ENCODE measurements at regions not wholly inside any gene's neighbourhood (a gene's known extent, or its start where the extent isn't known, plus 50 kb on each side); places are given as distances from the start of the nearest gene placed in this dataset.
"Not testable (repeated sequence)": the region's sequence is repeated elsewhere in the genome, so short reads cannot be mapped to it uniquely, and the experiment has no call there.

- H3K4me3 ChIP-seq = no peak overlapping the region
- no peaks in the 10 kb centered on the region for H3K36me3 ChIP-seq
- no peak overlapping the region for H3K27ac ChIP-seq
- no peak for DNase-seq (ENCODE audit: extremely low spot score in 2 of 2)
- no peaks in the 10 kb centered on the region for H3K9me3 ChIP-seq
- H3K4me1 ChIP-seq = no peaks in the 10 kb centered on the region
- TF ChIP-seq CTCF (IDR thresholded peaks at IDR 0.05) (no peak), POLR2AphosphoS5 (IDR thresholded peaks at IDR 0.05; ENCODE audit: insufficient read depth in 1 of 2, low read depth in 1 of 2) (no peak), POLR2A (IDR thresholded peaks at IDR 0.05) (no peak)
- intact Hi-C loops (cut with DNase I) = no loop called here
- H3K27me3 ChIP-seq = no peaks in the 10 kb centered on the region
These were observed 123.2 kb downstream of the TYW3 start for GRCh38 chr1:74856174-74856573.

- intact Hi-C loops (cut with DNase I) = no loop called here
- Histone ChIP-seq H3K27me3 (no peaks in the 10 kb centered on the region), H3K9me3 (no peaks in the 10 kb centered on the region), H3K27ac (no peak overlapping the region), H3K4me3 (no peak overlapping the region), H3K36me3 (no peaks in the 10 kb centered on the region), H3K4me1 (no peaks in the 10 kb centered on the region)
- TF ChIP-seq CTCF (IDR thresholded peaks at IDR 0.05) = no peak
- TF ChIP-seq POLR2A (IDR thresholded peaks at IDR 0.05) = no peak
- TF ChIP-seq POLR2AphosphoS5 (IDR thresholded peaks at IDR 0.05; ENCODE audit: insufficient read depth in 1 of 2, low read depth in 1 of 2) = no peak
- DNase-seq (ENCODE audit: extremely low spot score in 2 of 2) = no peak
These were observed 124.7 kb downstream of the TYW3 start for GRCh38 chr1:74857676-74858075.

- Histone ChIP-seq H3K27ac (no peak overlapping the region), H3K9me3 (no peaks in the 10 kb centered on the region), H3K4me3 (no peak overlapping the region), H3K4me1 (no peaks in the 10 kb centered on the region), H3K27me3 (no peaks in the 10 kb centered on the region), H3K36me3 (no peaks in the 10 kb centered on the region)
- intact Hi-C loops (cut with DNase I) = no loop called here
- no peak for TF ChIP-seq POLR2AphosphoS5 (IDR thresholded peaks at IDR 0.05; ENCODE audit: insufficient read depth in 1 of 2, low read depth in 1 of 2)
- TF ChIP-seq POLR2A (IDR thresholded peaks at IDR 0.05) = no peak
- no peak for TF ChIP-seq CTCF (IDR thresholded peaks at IDR 0.05)
- no peak for DNase-seq (ENCODE audit: extremely low spot score in 2 of 2)
These were observed 125.2 kb downstream of the TYW3 start for GRCh38 chr1:74858136-74858535.

GRCh38 chr1:74861867-74862266, 128.9 kb downstream of the TYW3 start:
- Histone ChIP-seq H3K4me3 (no peak overlapping the region), H3K4me1 (no peaks in the 10 kb centered on the region), H3K27me3 (no peaks in the 10 kb centered on the region), H3K36me3 (no peaks in the 10 kb centered on the region), H3K27ac (no peak overlapping the region), H3K9me3 (no peaks in the 10 kb centered on the region)
- intact Hi-C loops (cut with DNase I) = no loop called here
- TF ChIP-seq CTCF (IDR thresholded peaks at IDR 0.05) = no peak
- TF ChIP-seq POLR2A (IDR thresholded peaks at IDR 0.05) = no peak
- TF ChIP-seq POLR2AphosphoS5 (IDR thresholded peaks at IDR 0.05; ENCODE audit: insufficient read depth in 1 of 2, low read depth in 1 of 2) = no peak
- no peak for DNase-seq (ENCODE audit: extremely low spot score in 2 of 2)

GRCh38 chr1:74869702-74870101, 136.8 kb downstream of the TYW3 start:
- H3K27ac ChIP-seq = no peak overlapping the region
- TF ChIP-seq POLR2AphosphoS5 (IDR thresholded peaks at IDR 0.05; ENCODE audit: insufficient read depth in 1 of 2, low read depth in 1 of 2) = no peak
- no peak for TF ChIP-seq POLR2A (IDR thresholded peaks at IDR 0.05)
- no peak for TF ChIP-seq CTCF (IDR thresholded peaks at IDR 0.05)
- H3K4me3 ChIP-seq = no peak overlapping the region
- DNase-seq (ENCODE audit: extremely low spot score in 2 of 2) = no peak
- no peaks in the 10 kb centered on the region for H3K27me3 ChIP-seq
- H3K9me3 ChIP-seq = peaks cover 4% of the 10 kb centered on the region
- intact Hi-C loops (cut with DNase I) = no loop called here
- no peaks in the 10 kb centered on the region for H3K4me1 ChIP-seq
- H3K36me3 ChIP-seq = no peaks in the 10 kb centered on the region

GRCh38 chr1:74877366-74877765, 144.4 kb downstream of the TYW3 start:
- H3K4me1 ChIP-seq; H3K27me3 ChIP-seq; H3K4me3 ChIP-seq; H3K27ac ChIP-seq; H3K9me3 ChIP-seq; DNase-seq (ENCODE audit: extremely low spot score in 2 of 2); intact Hi-C loops (cut with DNase I); H3K36me3 ChIP-seq: not testable (repeated sequence)
